ENCODE measurements at regions not wholly inside any gene's neighbourhood (a gene's known extent, or its start where the extent isn't known, plus 50 kb on each side); places are given as distances from the start of the nearest gene placed in this dataset.

DNA sequence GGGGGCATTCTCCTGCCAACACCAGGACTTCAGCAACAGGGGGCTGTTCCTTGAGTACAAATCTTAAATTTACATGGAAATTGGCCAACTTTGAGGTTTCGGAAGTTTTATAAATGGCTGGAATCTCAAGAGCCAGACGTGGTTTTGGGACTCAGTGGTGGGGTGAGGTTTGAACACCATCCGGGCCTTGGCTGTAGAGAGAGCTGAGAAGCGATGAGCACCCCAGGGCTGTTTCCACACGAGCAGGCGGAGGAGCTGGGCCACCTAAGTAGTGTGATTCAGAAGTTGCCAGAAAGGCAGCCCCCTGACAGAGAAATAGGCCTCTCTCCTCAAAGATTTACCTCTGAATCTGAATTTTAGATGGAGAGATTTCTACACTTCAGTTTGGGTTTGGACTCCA is 89.0 kb downstream of the FGF9 start:
- TF ChIP-seq, protein P1, sequence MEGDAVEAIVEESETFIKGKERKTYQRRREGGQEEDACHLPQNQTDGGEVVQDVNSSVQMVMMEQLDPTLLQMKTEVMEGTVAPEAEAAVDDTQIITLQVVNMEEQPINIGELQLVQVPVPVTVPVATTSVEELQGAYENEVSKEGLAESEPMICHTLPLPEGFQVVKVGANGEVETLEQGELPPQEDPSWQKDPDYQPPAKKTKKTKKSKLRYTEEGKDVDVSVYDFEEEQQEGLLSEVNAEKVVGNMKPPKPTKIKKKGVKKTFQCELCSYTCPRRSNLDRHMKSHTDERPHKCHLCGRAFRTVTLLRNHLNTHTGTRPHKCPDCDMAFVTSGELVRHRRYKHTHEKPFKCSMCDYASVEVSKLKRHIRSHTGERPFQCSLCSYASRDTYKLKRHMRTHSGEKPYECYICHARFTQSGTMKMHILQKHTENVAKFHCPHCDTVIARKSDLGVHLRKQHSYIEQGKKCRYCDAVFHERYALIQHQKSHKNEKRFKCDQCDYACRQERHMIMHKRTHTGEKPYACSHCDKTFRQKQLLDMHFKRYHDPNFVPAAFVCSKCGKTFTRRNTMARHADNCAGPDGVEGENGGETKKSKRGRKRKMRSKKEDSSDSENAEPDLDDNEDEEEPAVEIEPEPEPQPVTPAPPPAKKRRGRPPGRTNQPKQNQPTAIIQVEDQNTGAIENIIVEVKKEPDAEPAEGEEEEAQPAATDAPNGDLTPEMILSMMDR (IDR thresholded peaks at IDR 0.05; ENCODE audit: low read depth, low read length), result no peak
- no peak for TF ChIP-seq MYC (IDR thresholded peaks at IDR 0.05; ENCODE audit: low read depth, low read length)
- no peak for TF ChIP-seq POLR2A (IDR thresholded peaks at IDR 0.05; ENCODE audit: extremely low read depth, insufficient read length)
